Globus pallidus (tissue), 1 donor: ENCODE measurements at regions not wholly inside any gene's neighbourhood (a gene's known extent, or its start where the extent isn't known, plus 50 kb on each side); places are given as distances from the start of the nearest gene placed in this dataset.
"Not testable (repeated sequence)": the region's sequence is repeated elsewhere in the genome, so short reads cannot be mapped to it uniquely, and the experiment has no call there.

ENCODE experiments used
- DNase-seq: peaks from one replicate; pipeline ENCODE4 v3.0.0-alpha.2; 2015; ENCODE audit warnings: low spot score

- DNase-seq: no peak
These were observed 146.2 kb upstream of the LAMA2 start for GRCh38 chr6:128736780-128737179.

- peak; percentile 83 for DNase-seq
These were observed 151.4 kb upstream of the LAMA2 start for GRCh38 chr6:128731249-128732165.

GRCh38 chr6:128727500-128727899 lies 155.4 kb upstream of the LAMA2 start:
- DNase-seq: no peak

- DNase-seq: peak; percentile 49
These were observed 157.4 kb upstream of the LAMA2 start for GRCh38 chr6:128725271-128726233.

DNA sequence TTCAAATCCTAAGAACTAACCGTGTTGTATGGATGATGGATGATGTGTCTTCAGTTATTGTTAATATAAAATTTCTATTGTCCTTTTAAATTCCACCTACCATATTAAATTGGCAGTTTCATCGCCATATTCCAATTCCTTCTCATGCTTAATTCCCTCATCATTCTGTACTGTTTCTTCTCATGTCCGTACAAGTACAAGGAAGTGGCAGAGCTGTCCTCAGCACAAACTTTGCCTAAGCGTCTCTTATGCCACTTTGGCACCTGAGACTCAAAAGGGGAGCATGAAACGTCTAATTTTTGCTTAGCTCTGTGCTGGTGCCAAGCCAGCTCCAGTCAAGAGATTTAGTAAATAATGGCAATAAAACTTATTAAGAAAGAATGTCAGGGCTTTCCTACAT lies 158.2 kb upstream of the LAMA2 start:
- no peak for DNase-seq

DNA sequence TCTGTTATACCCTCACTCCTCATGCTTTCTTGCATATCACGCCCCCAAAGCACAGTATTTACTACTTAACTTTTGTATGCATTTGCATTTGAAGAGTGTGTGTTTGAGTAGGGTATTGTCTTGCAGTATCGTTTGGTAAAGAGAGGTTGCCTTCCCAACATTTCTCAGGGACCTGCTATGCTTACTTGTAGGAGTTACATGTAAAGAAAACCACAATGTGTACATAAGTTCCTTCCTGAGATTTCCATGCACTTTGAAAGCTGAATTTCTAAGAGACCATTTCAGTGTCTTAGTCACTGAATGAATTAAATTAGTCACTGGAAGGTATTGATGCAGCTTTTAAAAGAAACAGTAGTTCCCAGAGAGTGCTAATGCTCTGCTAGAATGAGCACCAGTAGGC lies 159.3 kb upstream of the LAMA2 start:
- no peak for DNase-seq

GRCh38 chr6:128720891-128721290 lies 162.0 kb upstream of the LAMA2 start:
- no peak for DNase-seq

- DNase-seq: peak; percentile 75
These were observed 163.2 kb upstream of the LAMA2 start for GRCh38 chr6:128719786-128720185.

GRCh38 chr6:128713461-128713860 lies 169.5 kb upstream of the LAMA2 start:
- DNase-seq: no peak

GRCh38 chr6:128712898-128713297 lies 170.0 kb upstream of the LAMA2 start:
- DNase-seq: no peak

- DNase-seq: no peak
These were observed 171.8 kb upstream of the LAMA2 start for GRCh38 chr6:128711149-128711548.

DNA sequence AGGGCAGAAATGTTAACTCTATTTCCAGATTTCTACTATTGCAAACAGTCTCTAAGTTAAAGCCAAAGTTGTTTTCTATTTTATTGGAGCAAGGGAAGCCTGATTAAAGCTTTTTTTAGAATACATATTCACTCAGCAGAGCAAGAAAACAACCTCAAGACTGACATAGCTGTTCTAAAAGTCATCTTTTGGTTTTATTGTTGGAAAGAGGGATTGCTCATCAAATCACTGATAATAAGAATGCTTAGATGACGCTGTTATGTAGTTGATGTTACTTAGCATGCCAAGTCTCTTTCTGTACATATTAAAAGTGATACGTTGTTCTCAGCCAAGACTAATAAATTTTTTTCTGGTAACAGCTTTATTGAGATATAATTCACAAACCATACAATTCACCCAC lies 172.6 kb upstream of the LAMA2 start:
- DNase-seq: no peak

DNA sequence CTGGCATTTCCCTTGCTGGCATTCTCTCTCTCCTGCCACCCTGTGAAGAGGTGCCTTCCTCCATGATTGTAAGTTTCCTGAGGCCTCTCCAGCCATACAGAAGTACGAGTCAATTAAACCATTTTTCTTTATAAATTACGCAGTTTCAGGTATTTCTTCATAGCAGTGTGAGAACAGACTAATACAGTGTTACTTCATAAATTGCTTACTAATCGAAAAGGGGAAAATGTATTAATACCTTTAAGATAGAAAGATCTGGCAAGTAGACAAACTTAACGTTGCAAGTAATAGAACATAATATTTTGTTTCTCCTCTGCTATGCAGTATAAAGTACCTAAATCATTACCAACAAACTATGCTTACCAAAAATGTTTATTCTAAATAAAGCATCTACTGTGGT lies 178.3 kb upstream of the LAMA2 start:
- no peak for DNase-seq

DNA sequence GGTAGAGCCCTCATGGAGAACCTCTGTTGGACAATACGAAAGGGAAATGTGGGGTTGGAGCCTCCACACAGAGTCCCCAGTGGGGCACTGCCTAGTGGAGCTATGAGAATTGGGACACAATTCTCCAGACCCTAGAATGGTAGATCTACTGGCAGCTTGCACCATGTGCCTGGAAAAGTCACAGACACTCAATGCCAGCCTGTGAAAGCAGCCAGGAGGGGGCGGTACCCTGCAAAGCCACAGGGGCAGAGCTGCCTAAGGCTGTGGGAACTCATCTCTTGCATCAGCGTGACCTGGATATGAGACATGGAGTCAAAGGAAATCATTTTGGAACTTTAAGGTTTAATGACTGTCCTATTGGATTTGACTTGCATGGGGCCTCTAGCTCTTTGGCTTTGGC lies 179.1 kb upstream of the LAMA2 start:
- DNase-seq: not testable (repeated sequence)

DNA sequence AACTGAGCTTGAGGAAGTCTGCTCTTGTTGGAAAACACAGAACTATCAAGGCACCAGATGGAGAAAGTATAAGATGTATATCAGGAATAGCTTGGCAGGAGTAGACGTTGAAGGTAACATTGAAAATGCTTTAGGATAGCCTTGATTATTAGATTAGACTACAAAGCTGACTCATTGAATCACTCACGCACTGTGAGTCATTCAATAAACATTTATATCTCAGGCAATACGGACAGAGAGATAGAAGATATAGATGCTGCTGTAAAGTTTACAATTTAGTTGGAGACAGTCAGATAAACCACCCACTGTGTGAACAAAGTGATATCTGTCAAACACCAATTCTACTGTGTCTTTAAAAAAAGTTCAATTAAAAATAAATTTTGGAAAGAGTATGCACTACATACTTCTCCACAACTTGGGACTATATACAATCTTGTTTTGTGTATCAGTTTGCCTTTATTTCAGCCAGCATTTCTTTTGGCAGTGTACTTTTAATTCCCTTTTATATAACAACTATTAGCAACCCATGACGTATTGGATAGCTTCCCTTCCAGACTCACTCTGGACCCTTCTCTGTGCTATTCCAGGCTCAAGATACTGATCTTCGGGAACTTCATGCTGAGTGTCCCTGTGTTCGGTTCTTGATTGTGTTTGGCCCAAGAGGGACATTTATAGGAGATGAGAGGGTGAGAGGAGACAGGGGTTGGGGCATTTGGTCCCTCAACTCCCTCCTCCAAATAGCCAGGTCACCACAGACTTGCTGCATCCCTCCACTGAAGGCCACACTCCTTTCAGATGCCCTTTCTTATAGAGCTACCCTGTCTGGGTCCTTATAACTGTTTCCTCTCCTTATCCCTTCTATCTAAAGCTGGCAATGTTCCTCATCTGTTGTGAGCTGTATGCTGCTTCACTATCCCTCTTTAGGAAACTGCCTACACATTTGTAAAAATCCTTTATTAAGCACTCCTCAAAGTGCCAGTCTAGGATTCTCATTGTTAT lies 176.6 kb upstream of the PTPRK start:
- DNase-seq: no peak

- DNase-seq: no peak
These were observed 174.1 kb upstream of the PTPRK start for GRCh38 chr6:128694303-128695009.

DNA sequence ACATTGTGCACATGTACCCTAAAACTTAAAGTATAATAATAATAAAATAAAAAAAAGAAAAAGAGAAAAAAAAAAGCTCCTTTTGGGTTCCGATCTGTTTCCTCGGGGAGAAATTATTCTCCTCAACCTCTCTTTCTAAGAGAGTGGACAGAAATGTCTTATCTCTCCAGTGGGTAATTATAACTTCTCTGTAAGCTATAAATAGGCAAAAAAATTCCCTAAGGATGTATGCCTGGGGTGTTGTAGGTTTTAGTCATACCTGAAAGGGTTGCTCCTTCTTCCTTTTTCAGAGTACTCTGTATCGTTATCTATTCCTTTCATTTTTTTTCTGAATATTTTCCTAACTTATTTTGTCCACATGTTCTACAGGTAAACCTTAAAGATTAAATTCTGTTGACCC lies 169.7 kb upstream of the PTPRK start:
- DNase-seq: no peak

GRCh38 chr6:128686084-128686483 lies 165.7 kb upstream of the PTPRK start:
- DNase-seq: no peak

DNA sequence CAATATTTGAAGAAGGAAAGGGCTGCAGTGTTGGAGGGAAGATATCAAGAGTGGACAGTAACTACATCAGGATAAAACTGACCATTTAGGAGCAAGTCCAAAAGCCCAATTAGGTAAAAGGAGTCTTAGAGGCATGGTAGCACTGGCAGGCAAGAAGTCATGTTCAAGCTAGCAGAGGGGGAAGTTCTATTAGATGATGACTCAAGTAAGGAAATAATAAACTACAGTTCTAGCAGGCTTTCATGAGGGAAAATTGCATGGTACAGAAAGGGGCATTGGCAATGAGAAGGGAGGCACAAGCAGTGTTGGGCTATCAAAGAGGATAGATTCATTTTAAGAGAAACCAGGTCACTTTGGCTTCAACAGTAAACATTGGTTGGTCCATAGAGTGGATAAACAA lies 156.1 kb upstream of the PTPRK start:
- DNase-seq: no peak

DNA sequence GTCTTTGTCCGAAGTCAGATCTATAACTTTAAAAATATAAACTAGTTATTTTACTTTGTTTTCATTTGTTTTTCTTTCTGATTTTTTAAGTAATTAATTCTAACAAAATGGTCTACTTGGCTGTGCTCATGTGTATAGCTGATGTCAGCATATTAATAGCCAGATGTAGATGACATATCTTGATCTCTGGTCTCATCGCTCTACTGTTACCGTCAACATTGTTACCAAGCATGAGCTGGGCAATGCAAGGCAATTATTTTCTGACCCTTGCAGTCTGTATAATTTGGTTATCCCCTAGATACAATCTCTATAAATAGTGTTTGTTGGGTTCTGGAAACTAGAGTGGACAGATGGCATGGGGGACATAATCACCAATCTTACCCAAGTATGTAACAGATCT lies 151.6 kb upstream of the PTPRK start:
- DNase-seq: peak; percentile 0

GRCh38 chr6:128667339-128667858 lies 147.0 kb upstream of the PTPRK start:
- no peak for DNase-seq
